Progenitor cell of endocrine pancreas (in vitro differentiated cells): ENCODE measurements at regions not wholly inside any gene's neighbourhood (a gene's known extent, or its start where the extent isn't known, plus 50 kb on each side); places are given as distances from the start of the nearest gene placed in this dataset.

Source experiments
- DNase-seq: peaks from one replicate; pipeline ENCODE4 v3.0.0; 2021; ENCODE audit warnings: low spot score; ENCODE audit not compliant: unreplicated experiment
- H3K27ac Mint-ChIP-seq: 2 replicates; pipeline ENCODE4 v1.8.0; 2021; ENCODE audit warnings: mild to moderate bottlenecking, moderate library complexity, mixed read lengths
- H3K27me3 Mint-ChIP-seq: 2 replicates; pipeline ENCODE4 v1.8.0; 2021; ENCODE audit warnings: mixed read lengths
- H3K36me3 Mint-ChIP-seq: 2 replicates; pipeline ENCODE4 v1.8.0; 2022; ENCODE audit warnings: mixed read lengths; ENCODE audit not compliant: insufficient read depth
- H3K4me1 Mint-ChIP-seq: 2 replicates; pipeline ENCODE4 v1.8.0; 2021; ENCODE audit warnings: low read depth, mixed read lengths
- H3K4me3 Mint-ChIP-seq: 2 replicates; pipeline ENCODE4 v1.8.0; 2021; ENCODE audit warnings: low read depth, mild to moderate bottlenecking, moderate library complexity, mixed read lengths
- H3K9me3 Mint-ChIP-seq: 2 replicates; pipeline ENCODE4 v1.8.0; 2021; ENCODE audit warnings: low read depth, mixed read lengths
- TF ChIP-seq, protein P1 (sequence below): fragments of 200-600 bp; sonication (generic); IDR thresholded peaks from one replicate; pipeline ENCODE4 v1.5.0; 2021; ENCODE audit warnings: antibody characterized with exemption, mild to moderate bottlenecking; ENCODE audit not compliant: unreplicated experiment

DNA sequence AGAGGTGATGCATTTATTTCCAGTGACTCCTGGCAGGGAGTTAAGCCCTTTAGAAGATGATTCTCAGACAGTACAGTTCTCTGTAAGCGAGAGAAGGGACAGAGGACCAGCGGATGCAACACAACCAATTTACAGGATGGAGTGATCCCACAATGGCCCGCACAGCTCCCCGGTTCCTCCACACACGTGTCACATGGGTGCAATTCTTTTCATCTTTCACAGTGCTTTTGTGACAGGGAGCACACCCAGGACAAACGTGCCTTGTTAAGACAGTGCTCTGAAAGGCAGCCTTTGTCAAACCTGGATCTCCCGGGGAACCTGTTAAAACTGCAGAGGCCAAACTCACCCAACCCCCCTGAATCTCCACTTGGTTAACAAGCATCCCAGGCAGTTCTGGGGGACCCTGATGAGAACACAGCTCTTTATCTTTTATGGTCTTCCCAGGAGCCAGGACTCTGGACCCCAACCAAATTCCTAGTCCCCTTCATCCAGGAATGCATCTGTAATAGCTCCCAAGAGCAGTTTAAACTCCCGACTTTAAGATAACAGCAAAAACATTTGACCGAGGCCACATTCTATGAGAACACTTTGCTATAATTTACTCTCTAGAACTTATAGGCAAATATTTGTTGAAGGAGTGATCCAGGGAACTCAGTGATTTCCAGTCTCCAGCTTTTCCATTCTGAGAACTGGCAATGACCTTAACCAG is 134.9 kb upstream of the CDH5 start:
- Mint-ChIP-seq H3K36me3 (no peaks in the 10 kb centered on the region), H3K9me3 (no peaks in the 10 kb centered on the region), H3K4me3 (no peak overlapping the region), H3K4me1 (peaks cover 8% of the 10 kb centered on the region), H3K27ac (no peak overlapping the region), H3K27me3 (peaks cover 45% of the 10 kb centered on the region)
- TF ChIP-seq, protein P1, sequence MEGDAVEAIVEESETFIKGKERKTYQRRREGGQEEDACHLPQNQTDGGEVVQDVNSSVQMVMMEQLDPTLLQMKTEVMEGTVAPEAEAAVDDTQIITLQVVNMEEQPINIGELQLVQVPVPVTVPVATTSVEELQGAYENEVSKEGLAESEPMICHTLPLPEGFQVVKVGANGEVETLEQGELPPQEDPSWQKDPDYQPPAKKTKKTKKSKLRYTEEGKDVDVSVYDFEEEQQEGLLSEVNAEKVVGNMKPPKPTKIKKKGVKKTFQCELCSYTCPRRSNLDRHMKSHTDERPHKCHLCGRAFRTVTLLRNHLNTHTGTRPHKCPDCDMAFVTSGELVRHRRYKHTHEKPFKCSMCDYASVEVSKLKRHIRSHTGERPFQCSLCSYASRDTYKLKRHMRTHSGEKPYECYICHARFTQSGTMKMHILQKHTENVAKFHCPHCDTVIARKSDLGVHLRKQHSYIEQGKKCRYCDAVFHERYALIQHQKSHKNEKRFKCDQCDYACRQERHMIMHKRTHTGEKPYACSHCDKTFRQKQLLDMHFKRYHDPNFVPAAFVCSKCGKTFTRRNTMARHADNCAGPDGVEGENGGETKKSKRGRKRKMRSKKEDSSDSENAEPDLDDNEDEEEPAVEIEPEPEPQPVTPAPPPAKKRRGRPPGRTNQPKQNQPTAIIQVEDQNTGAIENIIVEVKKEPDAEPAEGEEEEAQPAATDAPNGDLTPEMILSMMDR = no peak
- DNase-seq = no peak

DNA sequence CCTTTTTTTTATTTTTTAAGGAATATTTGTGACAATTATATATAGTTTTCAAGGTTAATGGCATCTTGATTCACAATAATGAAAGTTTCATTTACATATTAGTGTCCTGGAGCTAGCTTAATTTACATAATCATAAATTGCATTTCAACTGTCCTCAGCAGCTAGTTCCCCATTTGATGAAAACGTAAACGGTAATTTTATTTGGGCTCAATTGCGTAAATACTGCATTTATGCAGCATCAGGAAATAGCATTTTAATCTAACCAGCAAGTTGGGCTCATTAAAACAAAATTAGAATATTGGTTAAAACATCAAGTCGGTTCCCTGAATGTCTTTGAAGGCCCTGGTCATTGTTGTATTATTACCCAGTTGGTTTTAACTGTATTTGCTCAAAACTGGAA is 136.8 kb upstream of the CDH5 start:
- Mint-ChIP-seq H3K36me3 (no peaks in the 10 kb centered on the region), H3K27ac (no peak overlapping the region), H3K4me3 (no peak overlapping the region), H3K27me3 (peaks cover 35% of the 10 kb centered on the region), H3K9me3 (no peaks in the 10 kb centered on the region), H3K4me1 (peaks cover 8% of the 10 kb centered on the region)
- no peak for DNase-seq
- TF ChIP-seq, protein P1 = no peak

DNA sequence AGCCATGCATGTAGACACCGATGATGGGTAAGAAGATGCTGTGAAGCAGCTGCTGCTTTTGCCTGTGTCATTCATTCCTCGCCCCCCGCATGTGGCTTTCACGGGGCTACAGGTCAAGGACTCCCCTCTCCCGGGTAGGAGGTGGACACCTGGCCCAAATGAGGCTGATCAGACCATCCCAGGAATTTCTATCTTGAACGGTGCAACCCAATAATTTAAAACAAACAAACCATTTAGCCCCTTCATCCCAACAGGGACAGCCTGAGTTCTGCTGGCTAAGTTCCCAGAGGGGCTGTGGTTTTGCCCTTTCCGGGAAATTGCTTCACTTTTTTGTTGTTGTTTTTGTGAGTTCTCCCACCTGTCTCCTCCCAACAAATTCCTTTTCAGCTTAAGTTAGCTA is 137.7 kb upstream of the CDH5 start:
- TF ChIP-seq, protein P1 = no peak

DNA sequence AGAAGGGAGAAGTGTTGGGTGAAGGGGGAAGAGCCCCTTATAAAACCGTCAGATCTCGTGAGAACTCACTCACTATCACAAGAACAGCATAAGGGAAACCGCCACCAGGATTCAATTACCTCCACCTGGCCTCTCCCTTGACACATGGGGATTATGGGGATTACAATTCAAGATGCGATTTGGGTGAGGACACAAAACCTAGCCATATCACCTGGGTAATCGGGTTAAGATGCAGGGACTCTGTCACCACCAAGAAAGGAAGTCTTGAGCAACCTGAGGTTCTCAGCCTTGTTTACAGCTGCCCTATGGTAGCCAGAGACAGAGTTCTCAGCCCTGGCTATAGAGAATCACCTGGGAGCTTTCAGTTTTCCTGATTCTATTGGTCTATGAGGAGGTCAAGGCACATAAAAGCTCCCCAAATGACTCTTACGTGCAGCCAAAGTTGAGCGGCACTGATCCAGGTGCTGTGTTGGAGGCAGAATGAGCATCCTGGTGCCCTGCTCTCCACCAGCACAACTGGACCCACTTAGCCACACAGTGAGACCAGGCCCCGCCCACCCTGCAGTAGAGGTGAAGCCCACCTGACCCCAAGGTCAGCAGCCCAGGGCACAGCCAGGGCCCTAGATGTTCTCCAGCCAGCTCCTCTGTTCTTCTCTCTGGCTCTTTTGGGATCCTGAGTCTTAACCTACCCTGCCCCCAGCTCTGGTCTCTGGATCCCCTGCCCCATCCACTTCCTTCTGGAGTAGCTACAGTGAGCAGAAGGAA is 138.5 kb upstream of the CDH5 start:
- Mint-ChIP-seq H3K27ac (peak overlapping the region; percentile 34), H3K27me3 (peaks cover 25% of the 10 kb centered on the region), H3K4me3 (no peak overlapping the region), H3K4me1 (peaks cover 8% of the 10 kb centered on the region), H3K36me3 (no peaks in the 10 kb centered on the region), H3K9me3 (no peaks in the 10 kb centered on the region)
- no peak for DNase-seq
- TF ChIP-seq, protein P1 = no peak

More for the DNA sequence above, 137.7 kb upstream of the CDH5 start:
- no peak overlapping the region for H3K4me3 Mint-ChIP-seq
- H3K9me3 Mint-ChIP-seq = no peaks in the 10 kb centered on the region
- peaks cover 8% of the 10 kb centered on the region for H3K4me1 Mint-ChIP-seq
- no peaks in the 10 kb centered on the region for H3K36me3 Mint-ChIP-seq
- H3K27me3 Mint-ChIP-seq = peaks cover 31% of the 10 kb centered on the region
- DNase-seq = no peak
- H3K27ac Mint-ChIP-seq = no peak overlapping the region

DNA sequence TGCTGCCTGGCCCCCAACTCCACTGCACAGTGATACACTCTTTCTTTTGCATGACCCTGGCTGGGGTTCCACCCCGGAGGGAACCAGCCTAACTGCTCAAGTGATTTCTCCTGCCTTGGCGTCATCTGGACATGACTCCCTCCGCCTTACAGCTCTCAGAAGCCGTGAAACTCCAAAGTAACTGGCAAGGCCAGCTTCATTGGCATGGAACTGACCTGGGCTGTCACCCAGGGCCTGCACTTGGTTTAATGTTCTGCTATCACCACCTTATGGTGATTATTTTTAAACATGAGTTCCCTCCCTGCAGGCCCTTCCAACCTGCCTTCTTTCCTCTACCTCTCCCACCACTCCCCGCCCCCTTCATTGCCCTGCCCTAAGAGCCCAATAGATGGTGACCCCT is 139.7 kb upstream of the CDH5 start:
- TF ChIP-seq, protein P1 = no peak
- peaks cover 4% of the 10 kb centered on the region for H3K4me1 Mint-ChIP-seq
- DNase-seq = no peak
- no peak overlapping the region for H3K27ac Mint-ChIP-seq
- no peaks in the 10 kb centered on the region for H3K36me3 Mint-ChIP-seq
- no peak overlapping the region for H3K4me3 Mint-ChIP-seq
- H3K27me3 Mint-ChIP-seq = peaks cover 20% of the 10 kb centered on the region
- no peaks in the 10 kb centered on the region for H3K9me3 Mint-ChIP-seq
